HCT116 (cell line): ENCODE measurements at regions not wholly inside any gene's neighbourhood (a gene's known extent, or its start where the extent isn't known, plus 50 kb on each side); places are given as distances from the start of the nearest gene placed in this dataset.

Experiments
- ATAC-seq: fragments of 200-7000 bp; cut with Tn5 transposase; 2 replicates; pipeline ENCODE4 v1.9.1; 2020; ENCODE audit warnings: mild to moderate bottlenecking, moderate library complexity
- BruUV-seq: library from RNA; stranded (reverse); fragments of 400-500 nt; replicated peaks from 2 replicates; lab custom pipeline; 2021; lab: Mats Ljungman, UMichigan
- CTCF ChIA-PET: fragments of 300-600 bp; sonication (Branson Sonifier 250); formaldehyde crosslinking; loops from one replicate; lab custom pipeline; 2021; ENCODE audit warnings: antibody characterized with exemption; lab: Charles Lee
- POLR2A ChIA-PET: fragments of 300-600, 350-600 bp; sonication (Branson Sonifier 250); formaldehyde crosslinking; loops from one replicate; lab custom pipeline; 2021; ENCODE audit warnings: antibody characterized with exemption; lab: Charles Lee
- RAD21 ChIA-PET, 2 experiments: fragments of 300-600 bp; sonication (Branson Sonifier 250); formaldehyde crosslinking; loops; one replicate each; lab custom pipeline; 2023; ENCODE audit warnings: low total read pairs in 2 of 2; ENCODE audit not compliant: uncharacterized antibody in 2 of 2, unreplicated experiment in 2 of 2, low non-redundant PET in 1 of 2; lab: Charles Lee
- DNase-seq: peaks from one replicate; pipeline ENCODE4 v3.0.0-alpha.2; 2010; ENCODE audit warnings: low read depth, low spot score
- H2AFZ ChIP-seq: fragments of 200-600 bp; shearing (Covaris generic), sonication (generic); 2 replicates; pipeline ENCODE4 v1.6.1; 2017; ENCODE audit warnings: low read depth, mixed run types, mixed read lengths, antibody characterized with exemption, low read length; ENCODE audit not compliant: poor library complexity, severe bottlenecking
- H3K27ac ChIP-seq: 2 replicates; pipeline ENCODE4 v1.5.1; 2012; ENCODE audit warnings: low read depth, low read length
- H3K27me3 ChIP-seq: fragments of 200-600 bp; sonication (generic); 2 replicates; pipeline ENCODE4 v1.6.1; 2016; ENCODE audit warnings: mixed run types, low read length, mixed read lengths; ENCODE audit not compliant: insufficient read depth
- H3K36me3 ChIP-seq, 2 experiments: fragments of 200-500 bp in 1 of 2; fragments of 200-600 bp in 1 of 2; sonication (Bioruptor generic) in 1 of 2; sonication (generic) in 1 of 2; 2 replicates each; pipeline versions ENCODE4 v1.5.1 to v1.6.1; 2014 to 2016; ENCODE audit warnings: low read length in 2 of 2, inconsistent platforms in 1 of 2, mixed read lengths in 1 of 2, mixed run types in 1 of 2; ENCODE audit not compliant: insufficient read depth in 2 of 2, control insufficient read depth in 1 of 2
- H3K4me1 ChIP-seq, 2 experiments: fragments of 200-600 bp in 1 of 2; sonication (generic) in 1 of 2; 2 replicates each; pipeline versions ENCODE4 v1.5.1 to v1.6.1; 2012 to 2017; ENCODE audit warnings: low read length in 2 of 2, inconsistent platforms in 1 of 2, mild to moderate bottlenecking in 1 of 2, mixed read lengths in 1 of 2, mixed run types in 1 of 2, moderate library complexity in 1 of 2; ENCODE audit not compliant: insufficient read depth in 2 of 2, control insufficient read depth in 1 of 2
- H3K4me2 ChIP-seq: fragments of 200-600 bp; sonication (generic); 2 replicates; pipeline ENCODE4 v1.6.1; 2017; ENCODE audit warnings: mixed run types, low read length, mixed read lengths
- H3K4me3 ChIP-seq, 2 experiments: fragments of 200-600 bp in 1 of 2; sonication (generic) in 1 of 2; replicated peaks in 1 of 2; 2 replicates each; pipeline ENCODE4 v1.5.1; 2011 to 2016; ENCODE audit warnings: low read length in 2 of 2, control low read depth in 1 of 2, low read depth in 1 of 2, mild to moderate bottlenecking in 1 of 2, mixed read lengths in 1 of 2, mixed run types in 1 of 2
- H3K79me2 ChIP-seq: fragments of 200-600 bp; sonication (generic); 2 replicates; pipeline ENCODE4 v1.6.1; 2017; ENCODE audit warnings: mild to moderate bottlenecking, mixed run types, low read length, moderate library complexity, mixed read lengths; ENCODE audit not compliant: insufficient read depth
- H3K9ac ChIP-seq: fragments of 200-600 bp; sonication (generic); 2 replicates; pipeline ENCODE4 v1.6.1; 2016; ENCODE audit warnings: low read length, mixed read lengths
- H3K9me2 ChIP-seq: fragments of 200-600 bp; sonication (generic), shearing (Covaris generic); 2 replicates; pipeline ENCODE4 v1.6.1; 2017; ENCODE audit warnings: mixed run types, mild to moderate bottlenecking, moderate library complexity; ENCODE audit not compliant: insufficient read depth
- H3K9me3 ChIP-seq, 2 experiments: fragments of 200-500 bp in 1 of 2; fragments of 200-600 bp in 1 of 2; sonication (Bioruptor generic) in 1 of 2; sonication (generic) in 1 of 2; 2 replicates each; pipeline ENCODE4 v1.6.1; 2014 to 2017; ENCODE audit warnings: low read length in 2 of 2, mixed read lengths in 2 of 2, inconsistent platforms in 1 of 2, low read depth in 1 of 2, mild to moderate bottlenecking in 1 of 2, mixed run types in 1 of 2, moderate library complexity in 1 of 2; ENCODE audit not compliant: control insufficient read depth in 1 of 2, insufficient read depth in 1 of 2
- H4K20me1 ChIP-seq: fragments of 200-600 bp; sonication (generic), shearing (Covaris generic); 2 replicates; pipeline ENCODE4 v1.6.1; 2017; ENCODE audit warnings: mixed run types, mild to moderate bottlenecking, moderate library complexity; ENCODE audit not compliant: insufficient read depth
- CBX3 ChIP-seq: IDR thresholded peaks from 2 replicates; pipeline ENCODE4 v1.6.1; 2012; ENCODE audit warnings: low read depth
- CEBPB ChIP-seq: IDR thresholded peaks from 2 replicates; pipeline ENCODE4 v1.6.1; 2012; ENCODE audit warnings: low read depth
- EGR1 ChIP-seq: IDR thresholded peaks from 2 replicates; pipeline ENCODE4 v1.6.1; 2012; ENCODE audit warnings: low read depth
- EZH2 ChIP-seq: fragments of 200-600 bp; sonication (generic); IDR thresholded peaks from 2 replicates; pipeline ENCODE4 v1.6.1; 2017; ENCODE audit warnings: antibody characterized with exemption, mixed run types
- EZH2phosphoT487 ChIP-seq: fragments of 200-600 bp; IDR thresholded peaks from 2 replicates; pipeline ENCODE4 v1.6.1; 2018; ENCODE audit warnings: antibody characterized with exemption, borderline replicate concordance
- FOSL1 ChIP-seq: IDR thresholded peaks from 2 replicates; pipeline ENCODE4 v1.6.1; 2012; ENCODE audit warnings: low read depth
- RAD21 ChIP-seq: IDR thresholded peaks from 2 replicates; pipeline ENCODE4 v1.6.1; 2012; ENCODE audit warnings: low read depth, mild to moderate bottlenecking
- SIN3A ChIP-seq: IDR thresholded peaks from 2 replicates; pipeline ENCODE4 v1.6.1; 2012; ENCODE audit warnings: low read depth
- SP1 ChIP-seq: IDR thresholded peaks from 2 replicates; pipeline ENCODE4 v1.6.1; 2012; ENCODE audit warnings: low read depth
- TCF7L2 ChIP-seq: IDR thresholded peaks from 2 replicates; pipeline ENCODE4 v1.7.0; 2011; ENCODE audit warnings: borderline replicate concordance, inconsistent platforms; ENCODE audit not compliant: insufficient read depth, insufficient read length; ENCODE audit errors: extremely low read depth
- YY1 ChIP-seq: IDR thresholded peaks from 2 replicates; pipeline ENCODE4 v1.6.1; 2011; ENCODE audit warnings: low read length, low read depth, moderate library complexity, mild to moderate bottlenecking; ENCODE audit not compliant: insufficient replicate concordance; ENCODE audit errors: extremely low read depth
- ZFX ChIP-seq: fragments of 450-650 bp; IDR thresholded peaks from 2 replicates; pipeline ENCODE4 v1.6.1; 2017
- ZNF274 ChIP-seq: fragments of 200-500 bp; sonication (Bioruptor generic); IDR thresholded peaks from 2 replicates; pipeline ENCODE4 v1.6.1; 2014; ENCODE audit warnings: mild to moderate bottlenecking, low read depth, low read length, inconsistent platforms
- intact Hi-C: fragments of 100-400 bp; cut with micrococcal nuclease; formaldehyde crosslinking; loops from 2 replicates; pipeline ENCODE4 v1.10.0; 2022
- TF ChIP-seq, protein P1 (sequence below): IDR thresholded peaks from 2 replicates; pipeline ENCODE4 v1.6.1; 2012
- TF ChIP-seq, protein P2 (sequence below): IDR thresholded peaks from 2 replicates; pipeline ENCODE4 v1.6.1; 2012; ENCODE audit warnings: low read depth
- TF ChIP-seq, protein P3 (sequence below): IDR thresholded peaks from 2 replicates; pipeline ENCODE4 v1.6.1; 2012

DNA sequence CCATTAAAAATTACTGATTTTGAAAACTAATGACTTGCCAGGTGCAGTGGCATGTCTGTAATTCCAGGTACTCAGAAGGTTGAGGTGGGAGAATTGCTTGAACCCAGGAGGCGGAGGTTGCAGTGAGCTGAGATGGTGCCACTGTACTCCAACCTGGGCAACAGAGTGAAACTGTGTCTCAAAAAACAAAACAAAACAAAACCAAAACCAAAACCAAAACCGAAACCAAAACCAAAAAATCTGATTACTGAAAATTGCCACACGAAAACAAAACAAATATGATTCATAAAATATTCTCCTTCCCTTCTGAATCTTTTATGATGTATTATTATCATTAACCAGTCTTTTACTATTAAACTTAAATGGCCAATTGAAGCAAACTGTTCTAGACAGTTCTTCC, 74.1 kb downstream of the SERINC2 start:
- Histone ChIP-seq H3K9me2 (no peaks in the 10 kb centered on the region), H3K27ac (no peak overlapping the region), H3K9ac (no peak overlapping the region), H3K4me3 (no peak overlapping the region), H3K27me3 (no peaks in the 10 kb centered on the region), H3K36me3 (no peaks in the 10 kb centered on the region), H3K4me2 (no peak overlapping the region), H4K20me1 (no peaks in the 10 kb centered on the region), H3K9me3 (no peaks in the 10 kb centered on the region), H3K79me2 (no peaks in the 10 kb centered on the region), H2AFZ (no peak overlapping the region), H3K4me1 (no peaks in the 10 kb centered on the region)
- ChIA-PET POLR2A (no interaction called here), RAD21 (no interaction called here), CTCF (no interaction called here)
- TF ChIP-seq SP1 (no peak), TCF7L2 (no peak), ZFX (no peak), FOSL1 (no peak), EZH2phosphoT487 (no peak), RAD21 (no peak), SIN3A (no peak), ZNF274 (no peak), EZH2 (no peak), CEBPB (no peak), YY1 (no peak), CBX3 (no peak), EGR1 (no peak)
- TF ChIP-seq, protein P1, sequence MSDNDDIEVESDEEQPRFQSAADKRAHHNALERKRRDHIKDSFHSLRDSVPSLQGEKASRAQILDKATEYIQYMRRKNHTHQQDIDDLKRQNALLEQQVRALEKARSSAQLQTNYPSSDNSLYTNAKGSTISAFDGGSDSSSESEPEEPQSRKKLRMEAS, result no peak
- TF ChIP-seq, protein P2, sequence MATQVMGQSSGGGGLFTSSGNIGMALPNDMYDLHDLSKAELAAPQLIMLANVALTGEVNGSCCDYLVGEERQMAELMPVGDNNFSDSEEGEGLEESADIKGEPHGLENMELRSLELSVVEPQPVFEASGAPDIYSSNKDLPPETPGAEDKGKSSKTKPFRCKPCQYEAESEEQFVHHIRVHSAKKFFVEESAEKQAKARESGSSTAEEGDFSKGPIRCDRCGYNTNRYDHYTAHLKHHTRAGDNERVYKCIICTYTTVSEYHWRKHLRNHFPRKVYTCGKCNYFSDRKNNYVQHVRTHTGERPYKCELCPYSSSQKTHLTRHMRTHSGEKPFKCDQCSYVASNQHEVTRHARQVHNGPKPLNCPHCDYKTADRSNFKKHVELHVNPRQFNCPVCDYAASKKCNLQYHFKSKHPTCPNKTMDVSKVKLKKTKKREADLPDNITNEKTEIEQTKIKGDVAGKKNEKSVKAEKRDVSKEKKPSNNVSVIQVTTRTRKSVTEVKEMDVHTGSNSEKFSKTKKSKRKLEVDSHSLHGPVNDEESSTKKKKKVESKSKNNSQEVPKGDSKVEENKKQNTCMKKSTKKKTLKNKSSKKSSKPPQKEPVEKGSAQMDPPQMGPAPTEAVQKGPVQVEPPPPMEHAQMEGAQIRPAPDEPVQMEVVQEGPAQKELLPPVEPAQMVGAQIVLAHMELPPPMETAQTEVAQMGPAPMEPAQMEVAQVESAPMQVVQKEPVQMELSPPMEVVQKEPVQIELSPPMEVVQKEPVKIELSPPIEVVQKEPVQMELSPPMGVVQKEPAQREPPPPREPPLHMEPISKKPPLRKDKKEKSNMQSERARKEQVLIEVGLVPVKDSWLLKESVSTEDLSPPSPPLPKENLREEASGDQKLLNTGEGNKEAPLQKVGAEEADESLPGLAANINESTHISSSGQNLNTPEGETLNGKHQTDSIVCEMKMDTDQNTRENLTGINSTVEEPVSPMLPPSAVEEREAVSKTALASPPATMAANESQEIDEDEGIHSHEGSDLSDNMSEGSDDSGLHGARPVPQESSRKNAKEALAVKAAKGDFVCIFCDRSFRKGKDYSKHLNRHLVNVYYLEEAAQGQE, result no peak
- TF ChIP-seq, protein P3, sequence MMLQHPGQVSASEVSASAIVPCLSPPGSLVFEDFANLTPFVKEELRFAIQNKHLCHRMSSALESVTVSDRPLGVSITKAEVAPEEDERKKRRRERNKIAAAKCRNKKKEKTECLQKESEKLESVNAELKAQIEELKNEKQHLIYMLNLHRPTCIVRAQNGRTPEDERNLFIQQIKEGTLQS, result no peak
- no TSS peak for BruUV-seq
- intact Hi-C loops, result no loop called here
- DNase-seq (no peak), ATAC-seq (no peak)
